ENCODE measurements at regions not wholly inside any gene's neighbourhood (a gene's known extent, or its start where the extent isn't known, plus 50 kb on each side); places are given as distances from the start of the nearest gene placed in this dataset.

DNA sequence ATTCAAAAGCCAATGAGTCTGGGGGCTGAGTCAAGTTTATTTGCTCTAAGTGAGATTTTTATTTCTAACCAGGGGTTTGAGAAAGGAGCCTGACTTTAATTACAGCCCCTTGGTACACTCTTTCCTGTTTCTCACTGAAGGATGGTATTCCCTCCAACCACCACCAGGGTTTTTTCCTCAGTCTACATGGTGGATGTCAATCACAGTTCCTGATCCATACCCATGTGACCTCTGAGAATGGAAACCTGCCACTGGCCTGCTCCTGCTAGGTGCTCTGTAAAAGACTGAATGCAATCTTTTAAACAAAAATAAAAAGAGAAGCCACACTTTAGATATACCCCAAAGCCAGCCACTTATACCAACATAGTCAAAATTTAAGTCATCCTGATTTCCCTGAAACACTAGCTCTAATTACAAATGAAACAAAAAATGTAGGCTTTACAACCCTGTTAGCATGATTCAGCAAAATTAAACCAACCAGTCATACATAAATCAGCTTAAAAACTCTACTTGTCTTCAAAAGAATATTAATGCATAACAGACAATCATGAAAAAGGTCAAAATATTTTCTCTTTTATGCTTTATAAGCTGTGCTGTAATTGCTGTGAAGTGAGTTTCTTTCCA lies 112.1 kb upstream of the NWD2 start (continued):
- TF ChIP-seq, protein P1, sequence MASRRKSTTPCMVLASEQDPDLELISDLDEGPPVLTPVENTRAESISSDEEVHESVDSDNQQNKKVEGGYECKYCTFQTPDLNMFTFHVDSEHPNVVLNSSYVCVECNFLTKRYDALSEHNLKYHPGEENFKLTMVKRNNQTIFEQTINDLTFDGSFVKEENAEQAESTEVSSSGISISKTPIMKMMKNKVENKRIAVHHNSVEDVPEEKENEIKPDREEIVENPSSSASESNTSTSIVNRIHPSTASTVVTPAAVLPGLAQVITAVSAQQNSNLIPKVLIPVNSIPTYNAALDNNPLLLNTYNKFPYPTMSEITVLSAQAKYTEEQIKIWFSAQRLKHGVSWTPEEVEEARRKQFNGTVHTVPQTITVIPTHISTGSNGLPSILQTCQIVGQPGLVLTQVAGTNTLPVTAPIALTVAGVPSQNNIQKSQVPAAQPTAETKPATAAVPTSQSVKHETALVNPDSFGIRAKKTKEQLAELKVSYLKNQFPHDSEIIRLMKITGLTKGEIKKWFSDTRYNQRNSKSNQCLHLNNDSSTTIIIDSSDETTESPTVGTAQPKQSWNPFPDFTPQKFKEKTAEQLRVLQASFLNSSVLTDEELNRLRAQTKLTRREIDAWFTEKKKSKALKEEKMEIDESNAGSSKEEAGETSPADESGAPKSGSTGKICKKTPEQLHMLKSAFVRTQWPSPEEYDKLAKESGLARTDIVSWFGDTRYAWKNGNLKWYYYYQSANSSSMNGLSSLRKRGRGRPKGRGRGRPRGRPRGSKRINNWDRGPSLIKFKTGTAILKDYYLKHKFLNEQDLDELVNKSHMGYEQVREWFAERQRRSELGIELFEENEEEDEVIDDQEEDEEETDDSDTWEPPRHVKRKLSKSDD (conservative IDR thresholded peaks at IDR 0.05; ENCODE audit: low read length) = no peak
- TF ChIP-seq COPS2 (conservative IDR thresholded peaks at IDR 0.05) (no peak), POLR2H (tag; IDR thresholded peaks at IDR 0.05; ENCODE audit: low read depth) (no peak), ZNF584 (CRISPR knock-in tag; IDR thresholded peaks at IDR 0.05; ENCODE audit: low read depth) (no peak), ZNF324 (CRISPR knock-in tag; IDR thresholded peaks at IDR 0.05) (no peak), ZNF24 (IDR thresholded peaks at IDR 0.05) (no peak), SMAD1 (IDR thresholded peaks at IDR 0.05; ENCODE audit: low read depth, low read length, partially characterized antibody) (no peak), MBD2 (IDR thresholded peaks at IDR 0.05; ENCODE audit: borderline replicate concordance, low read depth) (no peak), SAP30 (IDR thresholded peaks at IDR 0.05; ENCODE audit: borderline replicate concordance, insufficient read depth, low read depth, low read length, poor library complexity, severe bottlenecking) (no peak), KDM5B (IDR thresholded peaks at IDR 0.05; ENCODE audit: insufficient replicate concordance, low read depth, low read length) (no peak)
- TF ChIP-seq, protein P2, sequence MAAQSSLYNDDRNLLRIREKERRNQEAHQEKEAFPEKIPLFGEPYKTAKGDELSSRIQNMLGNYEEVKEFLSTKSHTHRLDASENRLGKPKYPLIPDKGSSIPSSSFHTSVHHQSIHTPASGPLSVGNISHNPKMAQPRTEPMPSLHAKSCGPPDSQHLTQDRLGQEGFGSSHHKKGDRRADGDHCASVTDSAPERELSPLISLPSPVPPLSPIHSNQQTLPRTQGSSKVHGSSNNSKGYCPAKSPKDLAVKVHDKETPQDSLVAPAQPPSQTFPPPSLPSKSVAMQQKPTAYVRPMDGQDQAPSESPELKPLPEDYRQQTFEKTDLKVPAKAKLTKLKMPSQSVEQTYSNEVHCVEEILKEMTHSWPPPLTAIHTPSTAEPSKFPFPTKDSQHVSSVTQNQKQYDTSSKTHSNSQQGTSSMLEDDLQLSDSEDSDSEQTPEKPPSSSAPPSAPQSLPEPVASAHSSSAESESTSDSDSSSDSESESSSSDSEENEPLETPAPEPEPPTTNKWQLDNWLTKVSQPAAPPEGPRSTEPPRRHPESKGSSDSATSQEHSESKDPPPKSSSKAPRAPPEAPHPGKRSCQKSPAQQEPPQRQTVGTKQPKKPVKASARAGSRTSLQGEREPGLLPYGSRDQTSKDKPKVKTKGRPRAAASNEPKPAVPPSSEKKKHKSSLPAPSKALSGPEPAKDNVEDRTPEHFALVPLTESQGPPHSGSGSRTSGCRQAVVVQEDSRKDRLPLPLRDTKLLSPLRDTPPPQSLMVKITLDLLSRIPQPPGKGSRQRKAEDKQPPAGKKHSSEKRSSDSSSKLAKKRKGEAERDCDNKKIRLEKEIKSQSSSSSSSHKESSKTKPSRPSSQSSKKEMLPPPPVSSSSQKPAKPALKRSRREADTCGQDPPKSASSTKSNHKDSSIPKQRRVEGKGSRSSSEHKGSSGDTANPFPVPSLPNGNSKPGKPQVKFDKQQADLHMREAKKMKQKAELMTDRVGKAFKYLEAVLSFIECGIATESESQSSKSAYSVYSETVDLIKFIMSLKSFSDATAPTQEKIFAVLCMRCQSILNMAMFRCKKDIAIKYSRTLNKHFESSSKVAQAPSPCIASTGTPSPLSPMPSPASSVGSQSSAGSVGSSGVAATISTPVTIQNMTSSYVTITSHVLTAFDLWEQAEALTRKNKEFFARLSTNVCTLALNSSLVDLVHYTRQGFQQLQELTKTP (IDR thresholded peaks at IDR 0.05; ENCODE audit: low read depth in 1 of 2, partially characterized antibody in 2 of 2) = no peak
- TF ChIP-seq, protein P3, sequence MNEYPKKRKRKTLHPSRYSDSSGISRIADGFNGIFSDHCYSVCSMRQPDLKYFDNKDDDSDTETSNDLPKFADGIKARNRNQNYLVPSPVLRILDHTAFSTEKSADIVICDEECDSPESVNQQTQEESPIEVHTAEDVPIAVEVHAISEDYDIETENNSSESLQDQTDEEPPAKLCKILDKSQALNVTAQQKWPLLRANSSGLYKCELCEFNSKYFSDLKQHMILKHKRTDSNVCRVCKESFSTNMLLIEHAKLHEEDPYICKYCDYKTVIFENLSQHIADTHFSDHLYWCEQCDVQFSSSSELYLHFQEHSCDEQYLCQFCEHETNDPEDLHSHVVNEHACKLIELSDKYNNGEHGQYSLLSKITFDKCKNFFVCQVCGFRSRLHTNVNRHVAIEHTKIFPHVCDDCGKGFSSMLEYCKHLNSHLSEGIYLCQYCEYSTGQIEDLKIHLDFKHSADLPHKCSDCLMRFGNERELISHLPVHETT (CRISPR knock-in tag; conservative IDR thresholded peaks at IDR 0.05 in 1 of 2, IDR thresholded peaks at IDR 0.05 in 1 of 2) = no peak
- TF ChIP-seq, protein P4, sequence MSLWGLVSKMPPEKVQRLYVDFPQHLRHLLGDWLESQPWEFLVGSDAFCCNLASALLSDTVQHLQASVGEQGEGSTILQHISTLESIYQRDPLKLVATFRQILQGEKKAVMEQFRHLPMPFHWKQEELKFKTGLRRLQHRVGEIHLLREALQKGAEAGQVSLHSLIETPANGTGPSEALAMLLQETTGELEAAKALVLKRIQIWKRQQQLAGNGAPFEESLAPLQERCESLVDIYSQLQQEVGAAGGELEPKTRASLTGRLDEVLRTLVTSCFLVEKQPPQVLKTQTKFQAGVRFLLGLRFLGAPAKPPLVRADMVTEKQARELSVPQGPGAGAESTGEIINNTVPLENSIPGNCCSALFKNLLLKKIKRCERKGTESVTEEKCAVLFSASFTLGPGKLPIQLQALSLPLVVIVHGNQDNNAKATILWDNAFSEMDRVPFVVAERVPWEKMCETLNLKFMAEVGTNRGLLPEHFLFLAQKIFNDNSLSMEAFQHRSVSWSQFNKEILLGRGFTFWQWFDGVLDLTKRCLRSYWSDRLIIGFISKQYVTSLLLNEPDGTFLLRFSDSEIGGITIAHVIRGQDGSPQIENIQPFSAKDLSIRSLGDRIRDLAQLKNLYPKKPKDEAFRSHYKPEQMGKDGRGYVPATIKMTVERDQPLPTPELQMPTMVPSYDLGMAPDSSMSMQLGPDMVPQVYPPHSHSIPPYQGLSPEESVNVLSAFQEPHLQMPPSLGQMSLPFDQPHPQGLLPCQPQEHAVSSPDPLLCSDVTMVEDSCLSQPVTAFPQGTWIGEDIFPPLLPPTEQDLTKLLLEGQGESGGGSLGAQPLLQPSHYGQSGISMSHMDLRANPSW (CRISPR knock-in tag; IDR thresholded peaks at IDR 0.05) = no peak
- TF ChIP-seq, protein P5, sequence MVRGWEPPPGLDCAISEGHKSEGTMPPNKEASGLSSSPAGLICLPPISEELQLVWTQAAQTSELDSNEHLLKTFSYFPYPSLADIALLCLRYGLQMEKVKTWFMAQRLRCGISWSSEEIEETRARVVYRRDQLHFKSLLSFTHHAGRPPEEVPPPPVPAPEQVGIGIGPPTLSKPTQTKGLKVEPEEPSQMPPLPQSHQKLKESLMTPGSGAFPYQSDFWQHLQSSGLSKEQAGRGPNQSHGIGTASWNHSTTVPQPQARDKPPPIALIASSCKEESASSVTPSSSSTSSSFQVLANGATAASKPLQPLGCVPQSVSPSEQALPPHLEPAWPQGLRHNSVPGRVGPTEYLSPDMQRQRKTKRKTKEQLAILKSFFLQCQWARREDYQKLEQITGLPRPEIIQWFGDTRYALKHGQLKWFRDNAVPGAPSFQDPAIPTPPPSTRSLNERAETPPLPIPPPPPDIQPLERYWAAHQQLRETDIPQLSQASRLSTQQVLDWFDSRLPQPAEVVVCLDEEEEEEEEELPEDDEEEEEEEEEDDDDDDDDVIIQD (CRISPR knock-in tag; IDR thresholded peaks at IDR 0.05) = no peak
